HG02623 (cell line): ENCODE measurements at regions not wholly inside any gene's neighbourhood (a gene's known extent, or its start where the extent isn't known, plus 50 kb on each side); places are given as distances from the start of the nearest gene placed in this dataset.
"Not testable (repeated sequence)": the region's sequence is repeated elsewhere in the genome, so short reads cannot be mapped to it uniquely, and the experiment has no call there.

Experiments used
- ATAC-seq: cut with Tn5 transposase; IDR thresholded peaks from one replicate; pipeline ENCODE4 v1.9.1; 2021; ENCODE audit warnings: moderate library complexity; ENCODE audit not compliant: unreplicated experiment

DNA sequence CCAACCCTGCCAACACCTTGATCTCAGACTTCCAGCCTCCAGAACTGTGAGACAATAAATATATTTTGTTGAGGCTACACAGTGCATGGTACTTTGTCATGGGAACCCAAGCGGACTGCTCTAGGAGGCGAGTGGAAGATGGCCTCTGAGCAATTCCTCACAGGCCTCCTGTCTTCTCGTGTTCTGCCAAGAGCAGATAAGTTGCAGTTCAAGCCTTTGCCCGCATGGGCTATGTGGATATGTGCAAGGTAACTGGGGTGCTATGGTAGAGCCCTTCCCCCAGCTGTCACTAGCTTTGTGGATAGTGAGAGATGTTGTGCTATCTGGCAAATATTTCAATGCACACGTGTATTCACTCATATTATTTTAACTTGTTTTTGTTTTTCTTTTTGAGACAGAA is 156.0 kb upstream of the BCOR start:
- ATAC-seq = no peak

DNA sequence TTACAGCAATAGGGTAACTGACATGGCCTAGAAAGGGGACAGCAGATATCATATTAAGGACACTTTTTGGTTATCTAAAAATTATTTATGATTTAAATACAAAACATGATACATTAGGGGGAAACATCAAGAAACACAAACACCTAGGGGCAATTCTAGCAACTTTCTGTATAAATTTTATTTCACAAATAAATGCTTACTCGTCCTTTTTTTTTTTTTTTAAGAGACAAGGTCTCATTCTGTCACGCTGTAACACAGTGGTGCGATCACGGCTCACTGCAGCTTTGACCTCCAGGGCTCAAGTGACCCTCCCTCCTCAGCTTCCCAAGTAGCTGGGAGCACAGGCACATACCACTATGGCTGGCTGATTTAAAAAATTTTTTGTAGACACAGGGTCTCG is 151.8 kb upstream of the BCOR start:
- ATAC-seq = no peak

DNA sequence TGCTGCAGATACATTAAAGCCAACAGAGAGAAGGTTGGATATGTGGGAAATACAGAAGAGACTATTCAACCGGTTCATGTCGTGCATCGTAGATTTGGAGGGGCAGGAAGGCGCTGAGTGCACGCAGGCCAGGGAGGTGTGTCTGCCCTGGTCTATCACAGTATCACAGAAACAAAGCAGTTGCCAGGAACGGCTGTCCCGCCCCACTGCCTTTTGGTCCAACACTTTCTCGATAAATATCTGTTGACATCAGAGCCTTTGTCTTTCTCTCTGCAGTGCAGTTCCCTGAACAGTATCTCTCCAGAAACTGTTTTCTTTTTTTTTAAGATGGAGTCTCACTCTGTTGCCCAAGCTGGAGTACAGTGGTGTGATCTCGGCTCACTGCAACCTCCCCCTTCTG is 151.1 kb upstream of the BCOR start:
- ATAC-seq = no peak

DNA sequence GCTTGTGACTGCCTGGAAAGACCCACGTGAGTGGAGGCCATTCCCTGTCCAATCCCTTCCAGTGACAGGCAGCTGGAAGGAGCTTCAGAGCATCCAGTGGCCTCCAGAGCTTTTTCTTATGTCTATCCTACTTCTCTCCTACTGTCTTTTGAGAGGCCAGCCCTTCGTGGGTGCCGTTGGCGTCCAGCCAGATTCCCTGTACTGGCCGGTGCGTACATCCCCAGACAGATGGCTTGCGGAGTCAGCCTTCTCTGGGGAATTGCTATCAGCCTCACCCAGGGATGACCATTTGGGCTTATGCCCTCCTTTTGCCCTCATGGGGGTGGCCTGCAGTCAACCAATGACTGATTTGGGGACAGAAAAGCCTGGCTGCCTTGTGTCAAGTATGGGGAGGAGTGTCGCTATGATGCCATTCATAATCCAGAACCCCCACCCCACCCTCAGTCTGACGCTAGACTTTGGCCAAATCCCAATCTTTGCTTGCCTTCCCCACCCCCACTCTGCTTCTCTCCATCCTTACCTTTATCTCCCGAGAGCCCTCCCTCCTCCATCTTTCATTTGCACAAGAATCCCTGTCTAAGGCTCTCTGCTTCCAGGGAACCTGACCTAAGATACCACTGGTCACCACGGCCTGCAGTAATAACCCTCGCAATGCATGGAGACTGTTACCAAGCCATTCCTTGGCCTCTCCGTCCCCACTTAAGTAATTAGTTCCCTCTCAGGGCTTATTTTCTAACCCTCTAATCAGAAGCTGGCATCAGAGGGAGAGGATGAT is 150.3 kb upstream of the BCOR start:
- ATAC-seq = no peak

DNA sequence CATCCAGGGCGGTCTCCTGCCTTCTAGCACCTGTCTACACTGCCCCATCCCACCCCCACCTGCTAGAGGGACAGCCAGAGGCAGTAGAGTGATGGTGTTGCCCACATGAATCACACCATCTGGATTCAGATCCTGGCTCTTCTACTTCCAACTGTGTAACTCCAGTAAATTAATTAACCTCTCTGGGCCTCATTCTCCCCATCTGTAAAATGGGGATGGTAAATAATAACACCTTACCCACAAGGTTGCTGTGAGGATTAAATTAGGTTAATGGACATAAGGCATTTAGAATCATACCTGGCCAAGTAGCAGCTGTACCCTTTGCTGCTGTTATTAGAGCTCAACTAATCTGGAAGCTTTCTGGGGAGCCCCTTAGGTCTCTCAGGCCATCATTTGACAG is 149.6 kb upstream of the BCOR start:
- no peak for ATAC-seq

DNA sequence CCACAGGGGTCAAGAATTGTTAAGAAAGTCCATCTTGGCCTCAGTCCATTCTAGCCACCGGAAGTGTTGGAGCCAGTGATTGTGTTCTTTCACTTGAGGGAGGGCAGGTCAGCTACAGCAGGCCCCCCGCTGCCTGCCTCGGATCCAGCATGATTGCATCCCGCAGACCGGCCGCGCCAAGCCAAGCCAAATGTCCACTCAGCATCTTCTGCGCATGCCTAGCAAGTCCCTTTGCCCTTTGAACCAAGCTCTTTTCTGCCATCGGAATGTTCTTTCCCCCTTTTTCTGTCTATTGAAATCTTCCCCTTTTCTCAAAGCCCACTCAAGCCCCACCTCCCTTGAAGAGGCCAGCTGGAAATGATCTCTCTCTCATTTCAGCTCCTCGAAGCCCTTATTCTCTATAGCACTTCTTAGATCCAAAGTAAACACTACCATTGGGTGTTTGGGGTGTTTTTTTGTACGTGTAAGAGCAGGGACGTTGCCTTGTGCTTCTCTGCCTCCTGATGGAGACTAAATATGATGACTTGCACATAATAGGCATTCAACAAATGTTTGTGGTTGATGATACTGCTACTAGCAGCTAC is 147.8 kb upstream of the BCOR start:
- ATAC-seq = no peak

DNA sequence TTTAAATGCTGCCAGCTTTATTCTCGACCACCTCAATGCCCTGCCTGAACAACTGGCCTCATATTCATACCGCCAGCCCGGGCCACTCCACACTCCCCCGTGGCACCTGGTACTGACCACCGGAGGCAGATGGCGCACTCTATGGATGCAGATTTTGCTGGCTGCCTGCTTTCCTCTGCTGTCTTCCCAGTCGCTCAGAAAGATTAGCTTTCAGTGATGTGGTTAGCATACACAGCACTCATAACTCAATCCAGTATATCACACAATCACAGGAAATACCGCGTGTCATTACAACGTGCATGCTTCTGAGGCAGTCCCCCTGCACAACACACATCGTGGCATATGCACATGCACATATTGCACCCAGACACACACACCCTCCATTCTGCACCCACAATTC is 147.2 kb upstream of the BCOR start:
- ATAC-seq = no peak

DNA sequence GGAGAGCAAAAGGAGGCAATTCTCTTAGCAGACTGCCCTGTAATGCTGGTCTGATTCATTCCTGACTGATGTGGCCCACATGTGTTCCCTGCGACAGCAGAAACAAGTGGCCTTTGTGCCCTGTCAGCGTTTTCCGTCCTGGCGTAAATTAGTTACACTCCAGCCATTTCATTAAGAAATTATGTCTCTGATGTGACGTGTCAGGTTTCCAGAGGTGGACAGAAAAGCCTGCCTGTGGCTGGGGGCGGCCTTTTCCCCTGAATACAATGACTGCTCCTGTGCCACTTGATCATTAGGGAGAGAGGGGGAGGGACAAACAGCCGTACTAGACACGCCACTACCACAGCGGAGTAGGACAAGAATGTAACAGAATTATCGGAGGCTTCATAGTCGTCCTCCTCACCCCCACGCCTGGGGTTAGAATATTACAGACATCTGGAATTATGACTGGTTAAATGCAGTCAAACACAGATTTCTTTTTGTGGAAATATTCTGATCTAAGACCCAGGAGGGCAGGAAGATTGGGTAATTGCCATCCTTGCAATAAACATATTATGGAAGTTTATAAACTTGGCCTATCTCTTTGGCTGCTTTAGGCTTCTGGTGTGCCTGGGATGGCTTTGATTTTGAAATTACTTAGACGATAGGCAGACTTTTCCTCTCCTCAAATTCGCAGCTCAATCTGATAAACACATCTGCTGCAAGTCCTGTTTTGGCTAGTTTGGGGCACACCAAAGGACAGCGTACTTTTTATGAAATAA is 146.2 kb upstream of the BCOR start:
- ATAC-seq = no peak

DNA sequence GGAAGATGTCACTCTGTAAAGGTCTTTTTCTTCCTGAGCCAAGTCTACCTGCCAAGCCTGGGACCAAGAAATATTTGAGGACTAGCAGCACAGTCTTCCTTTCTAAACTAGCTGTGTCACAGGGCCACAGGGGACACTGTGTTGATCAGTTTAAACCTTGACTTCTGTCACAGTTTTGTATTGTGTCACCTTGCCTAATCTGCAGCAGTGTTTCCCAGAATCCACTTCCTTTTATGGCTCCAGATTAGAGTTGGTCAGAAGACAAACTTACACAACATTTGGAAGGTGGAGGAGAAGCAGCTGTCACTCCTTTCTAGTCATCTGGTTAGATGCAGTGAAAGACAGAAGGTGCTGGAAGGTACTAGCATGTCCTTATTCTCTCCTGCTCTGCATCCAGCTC is 143.1 kb upstream of the BCOR start:
- no peak for ATAC-seq

DNA sequence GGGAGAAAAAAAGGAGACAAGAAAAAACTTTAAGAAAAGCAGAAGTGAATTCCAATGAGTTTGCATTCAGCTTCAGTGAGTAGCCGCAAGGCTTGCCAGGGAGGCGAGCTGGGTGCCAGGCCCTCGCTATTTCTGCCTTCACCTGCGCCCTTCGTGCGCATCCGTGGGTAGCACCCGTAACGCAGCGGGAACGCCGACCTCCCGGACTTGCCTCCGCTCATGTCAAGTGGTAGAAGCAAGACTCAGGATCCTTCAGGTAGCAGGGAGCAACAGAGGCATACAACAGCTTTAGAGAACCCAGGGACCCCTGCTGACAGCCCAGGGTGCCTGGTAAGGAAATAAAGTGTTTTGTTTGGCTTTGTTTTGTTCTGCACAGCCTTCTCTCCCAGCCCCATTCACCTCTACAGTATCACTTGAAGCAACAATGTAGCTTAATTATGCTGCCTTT is 140.0 kb upstream of the BCOR start:
- no peak for ATAC-seq

DNA sequence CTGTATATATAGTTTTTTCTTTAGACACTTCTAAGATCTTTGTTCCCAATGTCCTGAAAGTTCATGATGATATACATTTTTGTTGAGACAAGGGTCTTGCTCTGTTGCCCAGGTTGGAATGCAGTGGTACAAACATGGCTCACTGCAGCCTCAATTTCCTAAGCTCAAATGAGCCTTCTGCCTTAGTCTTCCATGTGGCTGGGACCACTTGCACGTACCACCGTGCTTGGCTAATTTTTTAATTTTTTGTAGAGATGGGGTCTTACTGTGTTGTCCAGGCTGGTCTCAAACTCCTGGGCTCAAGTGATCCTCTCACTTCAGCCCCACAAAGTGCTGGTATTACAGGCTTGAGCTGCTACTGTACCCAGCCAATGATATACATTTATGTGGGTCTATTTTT is 132.9 kb upstream of the BCOR start:
- ATAC-seq = no peak

DNA sequence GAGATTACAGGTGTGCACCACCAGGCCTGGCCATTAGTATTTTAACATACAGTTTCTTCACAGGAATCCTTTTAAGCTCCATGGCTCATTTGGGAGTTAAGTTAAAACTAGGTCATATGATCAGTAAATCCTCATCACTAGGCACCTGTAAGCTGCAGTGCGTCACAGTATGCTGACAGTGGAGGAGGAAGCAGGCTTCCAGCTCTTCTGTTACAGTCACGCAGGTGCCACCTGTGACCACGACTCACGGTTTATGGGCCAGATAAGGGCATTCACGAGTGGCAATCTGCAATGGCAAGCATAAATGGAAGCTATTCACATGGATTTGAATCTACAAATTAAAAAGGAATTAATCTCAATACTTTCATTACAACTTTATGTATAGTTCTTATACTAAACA is 129.4 kb upstream of the BCOR start:
- no peak for ATAC-seq

DNA sequence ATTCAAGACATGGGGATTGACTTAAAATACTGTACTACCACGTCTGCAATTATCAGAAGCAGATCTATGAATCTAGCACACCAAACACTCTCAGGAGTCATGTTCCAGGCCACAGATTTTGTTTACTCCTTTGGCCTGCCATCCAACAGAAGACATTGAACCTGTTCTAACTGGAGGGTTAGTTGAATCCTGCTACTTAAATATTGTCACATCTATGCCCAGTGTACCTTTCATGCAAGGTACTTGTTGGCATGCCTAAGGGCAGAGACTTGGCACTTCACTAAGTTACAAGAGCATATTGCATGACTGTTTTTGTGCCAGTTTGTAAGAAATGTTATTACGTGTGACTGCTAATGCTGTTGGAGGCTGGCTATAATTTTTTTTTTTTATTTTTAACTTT is 126.9 kb upstream of the BCOR start:
- no peak for ATAC-seq

DNA sequence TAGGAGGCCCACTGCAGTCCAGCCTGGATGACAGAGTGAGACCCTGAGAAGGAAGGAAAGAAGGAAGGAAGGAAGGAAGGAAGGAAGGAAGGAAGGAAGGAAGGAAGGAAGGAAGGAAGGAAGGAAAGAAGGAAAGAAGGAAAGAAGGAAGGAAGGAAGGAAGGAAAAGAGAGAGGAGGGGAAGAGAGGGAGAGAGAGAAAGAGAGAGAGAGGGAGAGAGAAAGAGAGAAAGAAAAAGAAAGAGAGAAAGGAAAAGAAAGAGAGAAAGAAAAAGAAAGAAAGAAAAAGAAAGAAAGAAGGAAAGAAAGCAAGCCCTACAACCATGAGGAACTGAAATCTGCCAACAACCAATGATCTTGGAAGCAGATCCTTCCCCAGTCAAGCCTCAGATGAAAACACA is 124.9 kb upstream of the BCOR start:
- ATAC-seq = not testable (repeated sequence)

DNA sequence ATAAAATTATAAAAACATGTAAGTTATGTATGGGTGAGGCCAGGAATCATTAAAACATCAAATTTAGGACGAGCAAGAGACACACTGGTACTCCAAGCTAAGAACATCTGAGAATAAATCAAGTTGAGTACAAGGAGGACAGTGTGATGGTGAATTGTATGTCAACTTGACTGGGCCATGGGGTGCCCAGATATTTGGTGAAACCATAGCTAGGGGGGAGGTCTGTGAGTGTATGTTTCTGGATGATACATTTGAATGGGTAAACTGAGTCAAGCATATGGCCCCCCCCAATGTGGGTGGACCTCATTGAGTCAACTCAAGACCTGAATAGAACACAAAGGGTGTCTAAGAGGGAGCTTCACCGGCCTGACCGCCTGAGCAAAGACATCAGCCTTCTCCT is 115.3 kb upstream of the BCOR start:
- ATAC-seq = no peak

DNA sequence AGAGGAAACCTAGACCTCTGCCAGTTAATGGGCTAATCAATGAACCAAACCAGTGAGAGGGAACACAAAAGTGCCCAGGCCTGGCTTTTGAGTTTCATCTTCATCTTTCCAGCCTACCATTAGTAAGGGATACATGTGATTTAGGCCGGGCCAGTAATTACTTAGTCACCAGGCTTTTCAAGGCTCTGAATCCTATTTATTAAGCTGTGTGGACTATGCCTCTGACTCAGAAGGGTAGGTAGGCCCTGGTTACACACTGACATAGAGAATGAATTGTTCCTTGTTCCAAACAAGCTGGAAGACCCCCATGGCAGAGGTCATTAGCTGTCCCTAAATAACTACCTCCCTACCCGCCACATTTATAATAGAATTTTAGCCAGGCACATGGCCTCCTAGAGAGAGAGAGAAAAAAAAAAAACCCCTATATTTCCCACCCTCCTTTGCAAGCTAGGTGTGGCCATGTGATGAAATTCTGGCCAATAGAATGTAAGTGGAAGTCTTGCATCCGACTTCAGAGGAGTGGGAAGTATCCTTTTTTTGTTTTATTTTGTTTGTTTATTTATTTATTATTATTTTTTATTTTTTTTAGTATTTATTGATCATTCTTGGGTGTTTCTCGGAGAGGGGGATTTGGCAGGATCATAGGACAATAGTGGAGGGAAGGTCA is 112.3 kb upstream of the BCOR start:
- ATAC-seq = no peak

DNA sequence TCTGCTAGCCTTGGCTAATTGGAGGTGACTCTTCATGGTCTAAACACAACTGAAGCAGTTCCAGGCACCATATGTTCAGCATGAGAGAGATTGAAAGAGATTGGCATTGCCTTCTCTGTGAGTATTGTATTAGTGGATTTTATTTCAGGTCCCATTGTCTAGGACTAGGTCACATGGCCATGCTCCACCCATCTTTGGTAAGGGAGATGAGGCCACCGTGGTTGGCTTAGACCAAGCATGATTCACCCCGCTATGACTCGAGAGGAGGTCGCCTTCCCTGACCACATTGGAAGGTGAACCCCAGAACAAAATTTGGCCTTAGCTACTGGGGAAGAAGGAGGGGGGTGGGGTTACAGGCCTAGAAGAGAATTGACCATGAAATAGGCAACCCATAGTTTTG is 109.9 kb upstream of the BCOR start:
- no peak for ATAC-seq

DNA sequence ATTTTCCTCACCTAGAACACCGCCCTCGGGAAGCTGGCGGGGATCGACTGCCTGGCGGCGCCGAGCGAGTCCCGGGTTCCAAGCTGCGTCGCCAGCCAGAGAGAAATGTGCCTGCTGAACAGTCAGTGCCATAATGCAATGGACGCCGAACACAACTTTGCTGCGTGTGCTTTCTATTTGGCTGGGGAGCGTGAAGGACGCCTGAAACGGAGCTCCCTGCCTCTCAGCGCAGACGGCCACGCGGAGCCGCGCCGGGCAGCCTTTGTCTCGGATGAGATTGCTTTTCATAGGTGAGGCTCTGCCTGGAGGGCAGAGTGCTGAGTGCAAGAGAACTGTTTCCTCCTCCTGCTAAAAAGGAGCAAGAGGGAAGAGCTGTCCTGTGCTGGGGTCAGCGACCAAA is 107.7 kb upstream of the BCOR start:
- no peak for ATAC-seq

DNA sequence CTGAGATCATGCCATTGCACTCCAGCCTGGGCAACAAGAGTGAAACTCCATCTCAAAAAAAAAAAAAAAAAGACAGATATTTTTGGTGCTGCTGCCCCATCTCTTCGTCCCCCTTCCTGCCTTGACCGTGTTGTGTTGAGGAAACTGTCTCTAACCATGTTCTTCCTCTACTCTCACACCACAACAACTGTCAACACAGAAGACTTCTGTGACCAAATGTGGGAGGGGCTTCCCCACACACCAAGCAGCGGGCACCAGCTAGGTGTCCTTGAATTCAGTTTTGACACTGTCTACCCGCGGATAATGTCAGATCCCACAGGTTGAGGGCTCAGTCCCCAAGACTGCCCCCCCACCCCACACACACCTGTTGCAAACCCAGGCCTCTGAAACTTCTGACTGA is 104.7 kb upstream of the BCOR start:
- no peak for ATAC-seq

DNA sequence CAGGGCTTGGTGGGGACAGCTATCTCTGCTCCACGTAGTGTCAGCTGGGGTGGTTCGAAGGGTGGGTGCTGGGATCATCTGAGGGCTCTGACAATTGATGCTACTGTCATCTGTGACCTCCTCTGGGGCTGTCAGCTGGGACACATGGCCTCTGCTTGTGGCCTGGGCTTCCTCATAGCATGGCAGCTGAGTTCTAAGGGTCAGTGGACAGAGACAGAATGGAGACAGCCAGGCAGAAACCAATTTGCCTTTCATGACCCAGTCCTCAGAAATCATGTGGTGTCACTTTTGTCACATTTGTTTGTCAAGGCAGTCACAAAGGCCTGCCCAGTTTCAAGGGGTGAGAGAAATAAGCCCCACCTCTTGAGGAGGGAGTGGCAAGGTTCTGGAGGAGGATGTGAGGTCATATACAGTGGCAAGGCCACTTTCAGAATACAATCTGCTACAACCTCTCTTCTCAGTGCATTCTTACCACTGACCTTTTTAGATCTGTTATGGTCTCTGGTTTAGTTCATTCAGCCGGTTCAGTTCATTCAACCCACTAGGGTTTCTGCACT is 103.6 kb upstream of the BCOR start:
- peak; percentile 74 for ATAC-seq

DNA sequence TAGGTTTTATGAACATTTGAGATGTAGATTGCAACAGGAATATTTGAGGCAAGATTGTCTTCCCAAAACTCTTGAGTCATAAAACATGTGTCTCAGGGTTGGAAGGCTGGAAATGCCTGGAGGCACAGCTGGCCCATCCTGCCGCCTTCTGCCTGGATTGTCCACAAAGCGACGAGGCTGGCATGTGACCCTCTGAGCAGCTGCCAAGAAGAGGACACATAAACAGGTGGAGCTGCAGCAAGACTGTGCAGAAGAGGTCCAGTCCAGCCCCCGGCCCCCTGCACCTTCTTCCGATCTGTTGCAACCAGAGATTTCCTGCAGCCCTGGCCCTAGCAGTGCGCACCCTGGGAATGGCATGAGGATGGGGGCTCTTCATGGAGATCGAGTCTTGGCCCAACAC is 101.9 kb upstream of the BCOR start:
- ATAC-seq = no peak
